ENCODE measurements at regions not wholly inside any gene's neighbourhood (a gene's known extent, or its start where the extent isn't known, plus 50 kb on each side); places are given as distances from the start of the nearest gene placed in this dataset.

- no peak overlapping the region for H3K27ac ChIP-seq (ENCODE audit: poor library complexity, severe bottlenecking)
These were observed 119.5 kb upstream of the B3GAT1 start for GRCh38 chr11:134531327-134532130.

GRCh38 chr11:134530636-134531326 is 118.7 kb upstream of the B3GAT1 start:
- H3K9me3 ChIP-seq (ENCODE audit: severe bottlenecking): no peaks in the 10 kb centered on the region
- H3K27me3 ChIP-seq (ENCODE audit: insufficient read depth, poor library complexity, severe bottlenecking): no peaks in the 10 kb centered on the region
- no peak overlapping the region for H3K4me3 ChIP-seq (ENCODE audit: severe bottlenecking)
- no peaks in the 10 kb centered on the region for H3K4me1 ChIP-seq (ENCODE audit: insufficient read depth, poor library complexity, severe bottlenecking)
- ATAC-seq (ENCODE audit: low read depth) (no peak), DNase-seq (ENCODE audit: low spot score) (peak; percentile 19)
- TF ChIP-seq CTCF (IDR thresholded peaks at IDR 0.05; ENCODE audit: poor library complexity, severe bottlenecking): no peak
- H3K27ac ChIP-seq (ENCODE audit: poor library complexity, severe bottlenecking): no peak overlapping the region
- H3K36me3 ChIP-seq (ENCODE audit: low read depth): no peaks in the 10 kb centered on the region

More at GRCh38 chr11:134531327-134532130, 119.5 kb upstream of the B3GAT1 start:
- TF ChIP-seq CTCF (IDR thresholded peaks at IDR 0.05; ENCODE audit: poor library complexity, severe bottlenecking): no peak
- no peaks in the 10 kb centered on the region for H3K4me1 ChIP-seq (ENCODE audit: insufficient read depth, poor library complexity, severe bottlenecking)
- no peak for DNase-seq (ENCODE audit: low spot score)
- no peak overlapping the region for H3K4me3 ChIP-seq (ENCODE audit: severe bottlenecking)
- ATAC-seq (ENCODE audit: low read depth): no peak
- no peaks in the 10 kb centered on the region for H3K27me3 ChIP-seq (ENCODE audit: insufficient read depth, poor library complexity, severe bottlenecking)
- no peaks in the 10 kb centered on the region for H3K36me3 ChIP-seq (ENCODE audit: low read depth)
- no peaks in the 10 kb centered on the region for H3K9me3 ChIP-seq (ENCODE audit: severe bottlenecking)

- H3K4me1 ChIP-seq (ENCODE audit: insufficient read depth, poor library complexity, severe bottlenecking): no peaks in the 10 kb centered on the region
- H3K27me3 ChIP-seq (ENCODE audit: insufficient read depth, poor library complexity, severe bottlenecking): no peaks in the 10 kb centered on the region
- H3K9me3 ChIP-seq (ENCODE audit: severe bottlenecking): no peaks in the 10 kb centered on the region
- H3K36me3 ChIP-seq (ENCODE audit: low read depth): no peaks in the 10 kb centered on the region
- TF ChIP-seq CTCF (IDR thresholded peaks at IDR 0.05; ENCODE audit: poor library complexity, severe bottlenecking): no peak
- ATAC-seq (ENCODE audit: low read depth) (no peak), DNase-seq (ENCODE audit: low spot score) (peak; percentile 42)
- H3K4me3 ChIP-seq (ENCODE audit: severe bottlenecking): no peak overlapping the region
- no peak overlapping the region for H3K27ac ChIP-seq (ENCODE audit: poor library complexity, severe bottlenecking)
These were observed 117.4 kb upstream of the B3GAT1 start for GRCh38 chr11:134529212-134530096.

GRCh38 chr11:134528453-134528852 is 116.4 kb upstream of the B3GAT1 start:
- Histone ChIP-seq H3K4me3 (ENCODE audit: severe bottlenecking) (no peak overlapping the region), H3K9me3 (ENCODE audit: severe bottlenecking) (no peaks in the 10 kb centered on the region), H3K36me3 (ENCODE audit: low read depth) (no peaks in the 10 kb centered on the region), H3K4me1 (ENCODE audit: insufficient read depth, poor library complexity, severe bottlenecking) (no peaks in the 10 kb centered on the region), H3K27me3 (ENCODE audit: insufficient read depth, poor library complexity, severe bottlenecking) (no peaks in the 10 kb centered on the region), H3K27ac (ENCODE audit: poor library complexity, severe bottlenecking) (no peak overlapping the region)
- ATAC-seq (ENCODE audit: low read depth): no peak
- TF ChIP-seq CTCF (IDR thresholded peaks at IDR 0.05; ENCODE audit: poor library complexity, severe bottlenecking): no peak
- DNase-seq (ENCODE audit: low spot score): no peak
